HG03280 (cell line): ENCODE measurements at regions not wholly inside any gene's neighbourhood (a gene's known extent, or its start where the extent isn't known, plus 50 kb on each side); places are given as distances from the start of the nearest gene placed in this dataset.

Experiments used
- ATAC-seq: cut with Tn5 transposase; IDR thresholded peaks from one replicate; pipeline ENCODE4 v1.9.1; 2021; ENCODE audit warnings: mild to moderate bottlenecking, moderate library complexity; ENCODE audit not compliant: unreplicated experiment

DNA sequence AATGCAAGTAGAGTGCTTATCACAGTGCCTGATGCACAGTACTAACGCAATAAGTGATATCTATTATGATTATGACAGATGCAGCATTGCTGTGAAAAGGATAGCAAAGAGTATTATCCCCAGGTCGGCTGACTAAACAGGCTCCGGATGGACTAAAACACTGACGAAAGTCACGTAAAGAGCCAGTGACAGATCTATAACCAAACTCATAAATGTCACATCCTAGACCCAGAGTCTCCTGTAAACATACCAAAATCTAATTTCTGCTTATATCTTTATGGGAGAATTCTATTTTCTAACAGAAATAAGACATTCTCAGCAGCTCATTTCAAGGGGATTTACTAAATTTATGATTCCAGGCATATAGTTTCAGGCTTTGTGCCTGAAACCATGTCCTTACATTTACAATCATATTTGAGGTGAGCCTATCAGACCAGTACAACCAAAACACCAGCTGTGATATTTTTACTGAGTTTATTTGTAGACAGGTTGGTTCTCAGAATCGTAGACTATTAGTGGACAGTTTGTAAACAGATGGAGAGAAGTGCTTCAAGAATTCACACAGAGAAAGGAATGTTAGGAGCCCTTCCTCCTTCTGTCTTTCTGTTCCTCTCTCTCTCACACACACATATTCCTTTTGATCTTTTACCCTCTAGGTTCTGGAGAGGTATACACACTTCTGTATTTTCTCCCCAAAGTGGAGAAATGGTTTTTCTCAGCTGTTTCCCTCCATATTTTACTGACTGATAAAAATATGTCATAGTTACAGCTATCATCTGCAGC lies 52.4 kb upstream of the WDR26 start:
- ATAC-seq, result no peak

GRCh38 chr1:224488806-224489499 lies 54.4 kb upstream of the WDR26 start:
- ATAC-seq, result no peak

- ATAC-seq, result no peak
Measured at GRCh38 chr1:224489534-224490365, 55.2 kb upstream of the WDR26 start.

- no peak for ATAC-seq
Measured at GRCh38 chr1:224490549-224491537, 56.2 kb upstream of the WDR26 start.

- ATAC-seq, result no peak
Measured at GRCh38 chr1:224492015-224492414, 57.4 kb upstream of the WDR26 start.

DNA sequence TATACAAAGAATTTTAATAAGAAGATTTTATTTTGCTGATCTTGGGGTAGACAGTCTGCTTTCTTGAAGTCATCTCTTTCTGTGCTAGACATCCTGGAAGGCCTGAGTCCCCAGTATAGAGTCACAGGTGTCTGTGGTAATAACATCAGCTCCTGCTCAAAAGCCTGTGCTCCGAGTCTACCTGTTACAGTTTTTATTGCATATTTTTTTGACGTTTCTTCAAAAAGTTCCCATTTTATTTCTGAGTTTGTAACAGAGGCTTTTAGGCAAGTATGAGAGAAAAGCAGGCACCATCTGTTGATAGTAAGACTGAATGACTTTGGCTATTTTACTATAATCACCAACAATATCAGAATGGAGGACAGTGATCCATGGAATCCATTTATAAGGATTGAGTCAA lies 58.0 kb upstream of the WDR26 start:
- ATAC-seq, result no peak

GRCh38 chr1:224493269-224493668 lies 58.7 kb upstream of the WDR26 start:
- ATAC-seq, result no peak

GRCh38 chr1:224494343-224494742 lies 59.7 kb upstream of the WDR26 start:
- no peak for ATAC-seq

DNA sequence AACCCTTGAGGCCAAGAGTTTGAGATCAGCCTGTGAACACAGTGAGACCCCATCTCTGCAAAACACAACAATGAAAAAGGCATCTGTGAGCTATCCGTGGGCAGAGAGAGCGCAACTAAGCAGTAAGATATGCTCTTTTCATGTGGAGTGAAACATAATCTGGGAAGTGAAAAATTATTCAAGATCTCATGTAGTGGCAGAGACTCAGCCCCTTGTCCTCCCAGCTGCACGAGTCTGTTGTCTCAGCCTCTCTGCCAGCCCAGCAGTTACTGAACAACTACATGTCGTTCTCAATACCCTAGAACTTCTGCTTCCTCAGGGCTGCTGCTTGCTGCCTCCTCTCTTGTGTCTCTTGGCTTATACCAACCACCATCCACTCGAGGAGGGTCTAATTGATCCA lies 61.3 kb upstream of the WDR26 start:
- ATAC-seq, result no peak

- no peak for ATAC-seq
Measured at GRCh38 chr1:224496826-224497225, 62.2 kb upstream of the WDR26 start.

DNA sequence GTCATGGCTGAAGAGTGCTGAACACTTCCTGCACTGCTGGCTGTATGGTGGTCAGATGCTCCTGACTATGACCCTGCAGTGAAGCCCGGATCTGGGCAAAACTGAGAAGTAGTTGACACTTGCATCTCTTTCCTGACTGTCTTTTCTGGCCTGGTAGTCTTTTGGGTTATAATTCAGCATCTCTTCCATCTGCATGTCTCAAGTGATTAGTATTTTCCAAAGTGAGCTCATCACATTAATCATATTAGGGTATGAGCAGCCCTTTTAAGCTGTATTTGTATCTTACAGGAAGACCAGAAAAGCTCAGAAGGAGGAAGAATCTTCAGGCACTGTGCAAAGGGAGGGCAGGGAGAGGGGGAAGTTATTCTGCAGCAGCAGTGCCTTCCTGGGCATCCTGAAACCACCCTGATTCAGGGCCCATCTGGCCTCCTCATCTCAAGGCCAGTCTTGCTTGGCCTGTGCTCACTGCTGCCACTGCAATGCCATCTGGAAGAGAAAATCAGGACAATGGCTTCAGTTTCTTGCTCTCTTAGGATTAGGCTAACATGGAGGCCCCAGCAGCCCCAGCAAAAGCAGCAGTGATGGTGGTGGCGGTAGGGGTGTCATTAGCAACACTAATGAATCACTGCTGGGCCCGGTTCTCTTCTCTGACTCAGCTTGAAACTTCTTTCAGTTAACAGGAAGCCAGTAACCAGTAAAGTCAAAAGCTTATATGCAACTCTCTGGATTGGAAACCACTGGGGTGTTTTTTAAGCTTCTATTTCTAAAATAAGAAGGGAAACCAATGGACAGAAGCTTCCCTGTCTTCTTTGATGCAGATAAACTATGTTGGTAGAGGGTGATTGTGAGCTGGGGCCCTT lies 63.3 kb upstream of the WDR26 start:
- ATAC-seq, result peak; percentile 96

DNA sequence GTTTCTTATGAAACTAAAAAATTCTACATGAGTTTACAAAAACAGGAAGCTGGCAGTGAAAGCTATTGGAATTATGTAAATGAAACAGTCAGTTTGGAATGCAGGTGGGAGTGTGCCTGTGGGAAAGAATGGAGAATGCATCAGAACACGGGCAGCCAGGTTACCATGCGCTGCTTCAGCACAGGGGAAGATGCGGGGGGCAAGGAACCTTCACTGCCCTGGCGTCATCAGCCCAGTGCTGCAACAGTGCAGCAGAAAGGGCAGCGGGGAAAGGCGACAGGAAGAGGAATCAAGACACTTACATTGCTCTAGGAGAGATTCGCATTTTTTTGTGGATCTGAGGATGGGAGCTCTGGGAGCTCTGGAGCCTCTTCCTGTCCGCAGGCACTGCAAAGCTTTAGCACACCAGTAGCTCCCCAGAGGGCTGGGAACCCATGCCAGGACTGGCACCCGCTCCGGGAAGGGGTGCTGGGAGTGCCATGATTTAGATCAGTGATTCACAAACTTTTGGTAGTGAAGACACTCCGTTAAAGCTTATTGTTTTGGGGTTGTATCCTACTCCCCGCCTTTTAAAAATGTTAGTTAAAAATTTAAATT lies 64.1 kb upstream of the WDR26 start:
- no peak for ATAC-seq

DNA sequence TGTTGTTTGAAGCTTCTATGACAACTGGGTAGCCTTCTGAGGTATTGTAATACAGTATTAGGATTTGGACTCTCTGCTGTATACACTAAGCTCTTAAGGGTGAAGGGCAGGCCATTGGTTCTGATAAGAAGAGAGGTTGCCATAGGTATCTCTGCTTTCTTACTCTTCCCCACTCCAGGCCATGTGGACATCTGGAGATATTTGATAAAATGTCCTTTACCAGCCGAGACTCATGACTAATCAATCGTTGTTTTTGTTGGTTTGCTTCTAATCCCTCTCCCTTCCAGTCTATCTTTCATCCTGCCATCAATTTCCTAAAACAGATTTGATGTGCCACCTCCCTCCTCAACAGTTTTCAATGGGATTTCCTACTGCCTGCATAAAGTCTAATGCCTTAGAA lies 64.6 kb upstream of the WDR26 start:
- no peak for ATAC-seq

- no peak for ATAC-seq
Measured at GRCh38 chr1:224500796-224501195, 66.2 kb upstream of the WDR26 start.

DNA sequence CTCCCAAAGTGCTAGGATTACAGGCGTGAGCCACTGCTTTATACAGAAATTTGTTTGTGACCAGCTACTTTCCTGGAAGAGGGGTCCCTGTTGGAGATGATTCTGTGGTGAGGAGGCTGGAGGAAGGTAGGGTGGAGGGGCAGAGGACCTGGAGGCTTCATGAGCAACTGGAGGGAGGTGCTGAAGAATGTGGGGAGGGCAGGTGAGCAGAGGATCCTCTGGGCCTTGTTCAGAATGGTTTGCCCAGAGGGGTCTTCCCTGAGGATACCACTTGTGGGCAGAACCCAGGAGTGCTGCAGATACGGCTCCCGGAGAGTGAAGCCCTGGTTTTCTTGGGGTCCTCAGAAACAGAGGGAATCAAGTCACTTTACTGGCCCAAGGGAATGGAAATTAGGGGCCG lies 67.2 kb upstream of the WDR26 start:
- ATAC-seq, result no peak

- ATAC-seq, result no peak
Measured at GRCh38 chr1:224502459-224503160, 68.0 kb upstream of the WDR26 start.

- peak; percentile 94 for ATAC-seq
Measured at GRCh38 chr1:224503161-224504118, 68.8 kb upstream of the WDR26 start.
